ENCODE measurements at regions not wholly inside any gene's neighbourhood (a gene's known extent, or its start where the extent isn't known, plus 50 kb on each side); places are given as distances from the start of the nearest gene placed in this dataset.

DNA sequence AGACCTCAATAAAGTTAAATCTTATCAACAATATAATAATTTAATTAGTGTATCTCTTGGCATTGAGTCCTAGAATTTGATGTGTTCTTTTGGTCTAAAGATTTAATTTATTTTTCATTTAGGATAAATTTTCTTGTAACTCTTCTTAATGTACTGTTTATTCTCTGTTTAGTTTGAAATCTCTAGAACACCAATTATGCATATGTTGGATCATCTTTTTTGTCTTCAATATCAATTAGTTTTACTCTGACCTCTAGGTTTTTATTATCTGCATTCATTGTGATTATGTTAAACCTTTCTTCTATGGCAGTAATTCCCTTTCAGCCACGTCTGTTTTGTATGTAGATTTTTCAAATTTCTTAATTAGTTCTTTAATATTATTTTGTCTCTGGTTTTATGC is 93.8 kb upstream of the ARHGEF7 start:
- H3K27me3 ChIP-seq (ENCODE audit: control insufficient read depth in 4 of 4, insufficient read depth in 4 of 4, low read length in 3 of 4): no peaks in the 10 kb centered on the region
- no peak for TF ChIP-seq HNF4G (IDR thresholded peaks at IDR 0.05)
- TF ChIP-seq SP1 (IDR thresholded peaks at IDR 0.05): no peak
- no peak for TF ChIP-seq FOXA1 (IDR thresholded peaks at IDR 0.05)
- TF ChIP-seq, protein P1, sequence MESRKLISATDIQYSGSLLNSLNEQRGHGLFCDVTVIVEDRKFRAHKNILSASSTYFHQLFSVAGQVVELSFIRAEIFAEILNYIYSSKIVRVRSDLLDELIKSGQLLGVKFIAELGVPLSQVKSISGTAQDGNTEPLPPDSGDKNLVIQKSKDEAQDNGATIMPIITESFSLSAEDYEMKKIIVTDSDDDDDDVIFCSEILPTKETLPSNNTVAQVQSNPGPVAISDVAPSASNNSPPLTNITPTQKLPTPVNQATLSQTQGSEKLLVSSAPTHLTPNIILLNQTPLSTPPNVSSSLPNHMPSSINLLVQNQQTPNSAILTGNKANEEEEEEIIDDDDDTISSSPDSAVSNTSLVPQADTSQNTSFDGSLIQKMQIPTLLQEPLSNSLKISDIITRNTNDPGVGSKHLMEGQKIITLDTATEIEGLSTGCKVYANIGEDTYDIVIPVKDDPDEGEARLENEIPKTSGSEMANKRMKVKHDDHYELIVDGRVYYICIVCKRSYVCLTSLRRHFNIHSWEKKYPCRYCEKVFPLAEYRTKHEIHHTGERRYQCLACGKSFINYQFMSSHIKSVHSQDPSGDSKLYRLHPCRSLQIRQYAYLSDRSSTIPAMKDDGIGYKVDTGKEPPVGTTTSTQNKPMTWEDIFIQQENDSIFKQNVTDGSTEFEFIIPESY (IDR thresholded peaks at IDR 0.05): no peak
- no peaks in the 10 kb centered on the region for H3K36me3 ChIP-seq (ENCODE audit: control insufficient read depth in 4 of 4, insufficient read depth in 3 of 4, low read depth in 1 of 4, low read length in 3 of 4)
- no peak for DNase-seq (ENCODE audit: low spot score)
- WGBS: 59% methylated on average over 1 of the region's 1 CpG
- no peak overlapping the region for H3K27ac ChIP-seq (ENCODE audit: low read depth in 1 of 2, low read length in 2 of 2)
- H3K4me1 ChIP-seq (ENCODE audit: control insufficient read depth in 4 of 4, insufficient read depth in 4 of 4, low read length in 3 of 4): no peaks in the 10 kb centered on the region
- no peak overlapping the region for H3K9ac ChIP-seq (ENCODE audit: low read depth in 1 of 2, low read length in 2 of 2)
- peaks cover 4 to 26% (median 7%) of the 10 kb centered on the region in 4 donors for H3K9me3 ChIP-seq (ENCODE audit: control insufficient read depth in 4 of 4, low read length in 3 of 4)
- H3K4me3 ChIP-seq (ENCODE audit: low read depth in 1 of 3, low read length in 3 of 3): no peak overlapping the region

DNA sequence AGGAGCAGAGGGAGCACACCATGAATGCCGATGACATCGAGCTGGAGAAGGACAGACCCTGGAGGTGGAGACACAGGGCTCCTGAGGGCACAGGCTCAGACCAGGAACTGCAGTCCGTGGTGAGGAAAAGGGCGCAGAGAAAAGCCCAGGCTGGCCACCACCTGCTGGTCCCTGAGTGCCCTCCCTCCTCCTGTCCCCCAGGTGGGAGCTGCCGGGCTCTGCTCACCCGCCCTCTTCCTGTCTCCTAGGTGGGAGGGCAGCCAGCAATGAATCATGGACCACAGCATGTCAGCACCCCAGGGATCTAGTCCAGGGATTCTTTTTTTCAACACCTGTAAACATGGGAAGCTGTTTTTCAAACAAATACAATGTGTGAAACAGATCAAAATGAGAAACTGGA is 94.6 kb upstream of the ARHGEF7 start:
- DNase-seq (ENCODE audit: low spot score): no peak
- no peak for TF ChIP-seq HNF4A (conservative IDR thresholded peaks at IDR 0.05)
- TF ChIP-seq, protein P1 (IDR thresholded peaks at IDR 0.05): no peak
- TF ChIP-seq, protein P2, sequence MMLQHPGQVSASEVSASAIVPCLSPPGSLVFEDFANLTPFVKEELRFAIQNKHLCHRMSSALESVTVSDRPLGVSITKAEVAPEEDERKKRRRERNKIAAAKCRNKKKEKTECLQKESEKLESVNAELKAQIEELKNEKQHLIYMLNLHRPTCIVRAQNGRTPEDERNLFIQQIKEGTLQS (IDR thresholded peaks at IDR 0.05): no peak
- TF ChIP-seq RXRA (IDR thresholded peaks at IDR 0.05): no peak
- TF ChIP-seq, protein P3, sequence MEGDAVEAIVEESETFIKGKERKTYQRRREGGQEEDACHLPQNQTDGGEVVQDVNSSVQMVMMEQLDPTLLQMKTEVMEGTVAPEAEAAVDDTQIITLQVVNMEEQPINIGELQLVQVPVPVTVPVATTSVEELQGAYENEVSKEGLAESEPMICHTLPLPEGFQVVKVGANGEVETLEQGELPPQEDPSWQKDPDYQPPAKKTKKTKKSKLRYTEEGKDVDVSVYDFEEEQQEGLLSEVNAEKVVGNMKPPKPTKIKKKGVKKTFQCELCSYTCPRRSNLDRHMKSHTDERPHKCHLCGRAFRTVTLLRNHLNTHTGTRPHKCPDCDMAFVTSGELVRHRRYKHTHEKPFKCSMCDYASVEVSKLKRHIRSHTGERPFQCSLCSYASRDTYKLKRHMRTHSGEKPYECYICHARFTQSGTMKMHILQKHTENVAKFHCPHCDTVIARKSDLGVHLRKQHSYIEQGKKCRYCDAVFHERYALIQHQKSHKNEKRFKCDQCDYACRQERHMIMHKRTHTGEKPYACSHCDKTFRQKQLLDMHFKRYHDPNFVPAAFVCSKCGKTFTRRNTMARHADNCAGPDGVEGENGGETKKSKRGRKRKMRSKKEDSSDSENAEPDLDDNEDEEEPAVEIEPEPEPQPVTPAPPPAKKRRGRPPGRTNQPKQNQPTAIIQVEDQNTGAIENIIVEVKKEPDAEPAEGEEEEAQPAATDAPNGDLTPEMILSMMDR (IDR thresholded peaks at IDR 0.05; ENCODE audit: low read depth, low read length, missing input control): no peak
- TF ChIP-seq, protein P4, sequence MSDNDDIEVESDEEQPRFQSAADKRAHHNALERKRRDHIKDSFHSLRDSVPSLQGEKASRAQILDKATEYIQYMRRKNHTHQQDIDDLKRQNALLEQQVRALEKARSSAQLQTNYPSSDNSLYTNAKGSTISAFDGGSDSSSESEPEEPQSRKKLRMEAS (IDR thresholded peaks at IDR 0.05): no peak
- TF ChIP-seq FOXA2 (IDR thresholded peaks at IDR 0.05): no peak
- no peak for TF ChIP-seq HNF4G (IDR thresholded peaks at IDR 0.05)
- no peak for TF ChIP-seq EGR1 (IDR thresholded peaks at IDR 0.05; ENCODE audit: low read depth in 2 of 2)
- TF ChIP-seq TAF1 (conservative IDR thresholded peaks at IDR 0.05): no peak
- TF ChIP-seq GABPA (IDR thresholded peaks at IDR 0.05 in 1 of 2, conservative IDR thresholded peaks at IDR 0.05 in 1 of 2): no peak
- TF ChIP-seq FOXA1 (IDR thresholded peaks at IDR 0.05): no peak
- no peak for TF ChIP-seq SP1 (IDR thresholded peaks at IDR 0.05)
- TF ChIP-seq, protein P5, sequence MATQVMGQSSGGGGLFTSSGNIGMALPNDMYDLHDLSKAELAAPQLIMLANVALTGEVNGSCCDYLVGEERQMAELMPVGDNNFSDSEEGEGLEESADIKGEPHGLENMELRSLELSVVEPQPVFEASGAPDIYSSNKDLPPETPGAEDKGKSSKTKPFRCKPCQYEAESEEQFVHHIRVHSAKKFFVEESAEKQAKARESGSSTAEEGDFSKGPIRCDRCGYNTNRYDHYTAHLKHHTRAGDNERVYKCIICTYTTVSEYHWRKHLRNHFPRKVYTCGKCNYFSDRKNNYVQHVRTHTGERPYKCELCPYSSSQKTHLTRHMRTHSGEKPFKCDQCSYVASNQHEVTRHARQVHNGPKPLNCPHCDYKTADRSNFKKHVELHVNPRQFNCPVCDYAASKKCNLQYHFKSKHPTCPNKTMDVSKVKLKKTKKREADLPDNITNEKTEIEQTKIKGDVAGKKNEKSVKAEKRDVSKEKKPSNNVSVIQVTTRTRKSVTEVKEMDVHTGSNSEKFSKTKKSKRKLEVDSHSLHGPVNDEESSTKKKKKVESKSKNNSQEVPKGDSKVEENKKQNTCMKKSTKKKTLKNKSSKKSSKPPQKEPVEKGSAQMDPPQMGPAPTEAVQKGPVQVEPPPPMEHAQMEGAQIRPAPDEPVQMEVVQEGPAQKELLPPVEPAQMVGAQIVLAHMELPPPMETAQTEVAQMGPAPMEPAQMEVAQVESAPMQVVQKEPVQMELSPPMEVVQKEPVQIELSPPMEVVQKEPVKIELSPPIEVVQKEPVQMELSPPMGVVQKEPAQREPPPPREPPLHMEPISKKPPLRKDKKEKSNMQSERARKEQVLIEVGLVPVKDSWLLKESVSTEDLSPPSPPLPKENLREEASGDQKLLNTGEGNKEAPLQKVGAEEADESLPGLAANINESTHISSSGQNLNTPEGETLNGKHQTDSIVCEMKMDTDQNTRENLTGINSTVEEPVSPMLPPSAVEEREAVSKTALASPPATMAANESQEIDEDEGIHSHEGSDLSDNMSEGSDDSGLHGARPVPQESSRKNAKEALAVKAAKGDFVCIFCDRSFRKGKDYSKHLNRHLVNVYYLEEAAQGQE (IDR thresholded peaks at IDR 0.05): no peak
- no peak for TF ChIP-seq JUND (IDR thresholded peaks at IDR 0.05)
- 78% methylated on average over 6 of the region's 6 CpGs for WGBS
- H3K36me3 ChIP-seq (ENCODE audit: control insufficient read depth in 4 of 4, insufficient read depth in 3 of 4, low read depth in 1 of 4, low read length in 3 of 4): no peaks in the 10 kb centered on the region
- peak overlapping the region in 1 of 3 donors; percentile 23 for H3K4me3 ChIP-seq (ENCODE audit: low read depth in 1 of 3, low read length in 3 of 3)
- no peak overlapping the region for H3K27ac ChIP-seq (ENCODE audit: low read depth in 1 of 2, low read length in 2 of 2)
- H3K27me3 ChIP-seq (ENCODE audit: control insufficient read depth in 4 of 4, insufficient read depth in 4 of 4, low read length in 3 of 4): no peaks in the 10 kb centered on the region
- no peak overlapping the region for H3K9ac ChIP-seq (ENCODE audit: low read depth in 1 of 2, low read length in 2 of 2)
- peaks cover 4 to 26% (median 7%) of the 10 kb centered on the region in 4 donors for H3K9me3 ChIP-seq (ENCODE audit: control insufficient read depth in 4 of 4, low read length in 3 of 4)
- no peaks in the 10 kb centered on the region for H3K4me1 ChIP-seq (ENCODE audit: control insufficient read depth in 4 of 4, insufficient read depth in 4 of 4, low read length in 3 of 4)

Measured in liver (tissue), 8 donors.